Right lobe of liver (tissue), 4 donors: ENCODE measurements at regions not wholly inside any gene's neighbourhood (a gene's known extent, or its start where the extent isn't known, plus 50 kb on each side); places are given as distances from the start of the nearest gene placed in this dataset.

ENCODE experiments used
- CTCF ChIP-seq, 4 donors: fragments of 200-600 bp in 3 of 4; fragments of 450-650 bp in 1 of 4; IDR thresholded peaks; one replicate each; pipeline versions ENCODE4 v1.5.1 to v1.8.0; 2016 to 2022; ENCODE audit warnings: antibody characterized with exemption in 4 of 4, mild to moderate bottlenecking in 2 of 4
- POLR2A ChIP-seq: fragments of 450-650 bp; IDR thresholded peaks from one replicate; pipeline ENCODE4 v1.6.1; 2017; ENCODE audit warnings: antibody characterized with exemption, mild to moderate bottlenecking
- donor health status: DM: no; HTN: no; CAD: no.
- donor health status: DM: no; HTN: no; CAD: no.
- donor health status: DM: no; HTN: yes; CAD: no.

- no peak for TF ChIP-seq CTCF (IDR thresholded peaks at IDR 0.05)
- TF ChIP-seq POLR2A, result no peak
Measured at GRCh38 chr17:72307836-72308235, 187.0 kb downstream of the SOX9 start.
